ENCODE measurements at regions not wholly inside any gene's neighbourhood (a gene's known extent, or its start where the extent isn't known, plus 50 kb on each side); places are given as distances from the start of the nearest gene placed in this dataset.

DNA sequence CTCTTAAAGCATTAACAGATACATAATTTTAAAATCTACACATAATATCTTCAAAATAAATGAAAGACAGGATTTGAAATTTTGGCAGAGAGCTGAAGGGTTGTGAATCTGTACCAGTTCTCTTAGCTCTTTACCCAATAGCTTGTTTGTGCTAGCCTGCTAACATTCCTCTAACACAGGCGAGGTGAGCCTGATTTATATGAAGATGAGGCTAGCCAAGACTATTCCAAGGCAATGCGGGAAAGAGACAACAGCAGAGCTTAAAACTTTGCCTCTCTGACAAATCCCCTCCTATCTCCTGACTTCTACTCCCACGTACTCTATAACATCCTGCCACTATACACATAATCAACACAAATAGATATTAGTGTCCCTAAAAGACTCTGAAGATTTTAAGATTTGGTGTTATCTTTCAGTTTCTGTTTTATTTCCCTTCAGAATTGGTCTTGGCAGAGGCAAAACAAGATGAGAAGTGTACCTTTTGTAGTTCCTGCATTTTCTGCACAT lies 745.6 kb upstream of the ZNF608 start:
- Mint-ChIP-seq H3K9me3 (ENCODE audit: unreplicated experiment) (peaks cover 4% of the 10 kb centered on the region), H3K27ac (ENCODE audit: unreplicated experiment) (no peak overlapping the region), H3K27me3 (ENCODE audit: unreplicated experiment) (no peaks in the 10 kb centered on the region), H3K4me1 (ENCODE audit: low read depth, unreplicated experiment) (peaks cover 34% of the 10 kb centered on the region), H3K36me3 (ENCODE audit: unreplicated experiment) (no peaks in the 10 kb centered on the region), H3K4me3 (ENCODE audit: unreplicated experiment) (no peak overlapping the region)
- no peak for TF ChIP-seq CTCF (IDR thresholded peaks at IDR 0.05; ENCODE audit: partially characterized antibody, unreplicated experiment)
- DNase-seq: no peak

- Mint-ChIP-seq H3K27ac (ENCODE audit: unreplicated experiment) (no peak overlapping the region), H3K4me3 (ENCODE audit: unreplicated experiment) (no peak overlapping the region), H3K36me3 (ENCODE audit: unreplicated experiment) (no peaks in the 10 kb centered on the region), H3K27me3 (ENCODE audit: unreplicated experiment) (no peaks in the 10 kb centered on the region), H3K4me1 (ENCODE audit: low read depth, unreplicated experiment) (peaks cover 32% of the 10 kb centered on the region), H3K9me3 (ENCODE audit: unreplicated experiment) (no peaks in the 10 kb centered on the region)
- no peak for DNase-seq
- TF ChIP-seq CTCF (IDR thresholded peaks at IDR 0.05; ENCODE audit: partially characterized antibody, unreplicated experiment): no peak
Observed at GRCh38 chr5:125492977-125493376, 746.5 kb upstream of the ZNF608 start.

- Mint-ChIP-seq H3K4me3 (ENCODE audit: unreplicated experiment) (no peak overlapping the region), H3K27ac (ENCODE audit: unreplicated experiment) (no peak overlapping the region), H3K36me3 (ENCODE audit: unreplicated experiment) (no peaks in the 10 kb centered on the region), H3K9me3 (ENCODE audit: unreplicated experiment) (no peaks in the 10 kb centered on the region), H3K4me1 (ENCODE audit: low read depth, unreplicated experiment) (peaks cover 18% of the 10 kb centered on the region), H3K27me3 (ENCODE audit: unreplicated experiment) (no peaks in the 10 kb centered on the region)
- no peak for TF ChIP-seq CTCF (IDR thresholded peaks at IDR 0.05; ENCODE audit: partially characterized antibody, unreplicated experiment)
- DNase-seq: no peak
Observed at GRCh38 chr5:125496393-125496792, 750.0 kb upstream of the ZNF608 start.

- H3K27me3 Mint-ChIP-seq (ENCODE audit: unreplicated experiment): no peaks in the 10 kb centered on the region
- H3K36me3 Mint-ChIP-seq (ENCODE audit: unreplicated experiment): no peaks in the 10 kb centered on the region
- TF ChIP-seq CTCF (IDR thresholded peaks at IDR 0.05; ENCODE audit: partially characterized antibody, unreplicated experiment): no peak
- H3K4me3 Mint-ChIP-seq (ENCODE audit: unreplicated experiment): no peak overlapping the region
- H3K27ac Mint-ChIP-seq (ENCODE audit: unreplicated experiment): no peak overlapping the region
- no peak for DNase-seq
- no peaks in the 10 kb centered on the region for H3K9me3 Mint-ChIP-seq (ENCODE audit: unreplicated experiment)
- peaks cover 12% of the 10 kb centered on the region for H3K4me1 Mint-ChIP-seq (ENCODE audit: low read depth, unreplicated experiment)
Observed at GRCh38 chr5:125497651-125498050, 751.2 kb upstream of the ZNF608 start.

DNA sequence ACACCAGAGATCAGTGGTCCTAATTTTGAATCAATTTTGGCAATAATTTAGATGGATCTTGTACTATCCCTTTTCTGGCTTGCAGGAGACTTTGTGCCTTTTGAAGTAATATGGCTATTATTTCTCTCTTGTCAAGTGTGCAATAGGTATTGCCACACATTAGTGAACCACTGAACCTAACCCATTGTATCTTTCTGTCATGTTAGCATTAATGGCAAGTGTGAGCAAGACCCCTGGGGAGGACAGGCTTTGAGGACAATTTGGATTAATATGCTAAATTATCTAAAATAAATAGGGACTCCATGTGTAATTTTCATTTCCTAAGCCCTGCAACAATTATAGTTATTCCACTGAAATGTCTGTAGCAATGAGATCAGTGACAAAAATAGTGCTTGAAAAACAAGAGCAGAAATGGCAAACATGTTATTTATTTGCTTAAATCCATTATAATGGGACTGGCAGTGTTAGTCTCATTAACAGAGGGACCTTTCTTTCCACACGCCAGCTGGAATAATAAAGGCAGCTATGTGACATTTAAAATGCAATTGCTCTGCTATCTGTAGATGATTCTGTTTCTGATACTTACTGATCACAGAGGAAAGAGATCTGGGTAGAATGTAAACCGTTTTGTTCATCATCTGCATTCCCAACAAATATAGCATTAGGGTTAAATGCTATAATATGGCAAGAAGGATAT lies 753.3 kb upstream of the ZNF608 start:
- H3K27ac Mint-ChIP-seq (ENCODE audit: unreplicated experiment): no peak overlapping the region
- no peak overlapping the region for H3K4me3 Mint-ChIP-seq (ENCODE audit: unreplicated experiment)
- no peak for TF ChIP-seq CTCF (IDR thresholded peaks at IDR 0.05; ENCODE audit: partially characterized antibody, unreplicated experiment)
- peaks cover 8% of the 10 kb centered on the region for H3K4me1 Mint-ChIP-seq (ENCODE audit: low read depth, unreplicated experiment)
- no peak for DNase-seq
- no peaks in the 10 kb centered on the region for H3K9me3 Mint-ChIP-seq (ENCODE audit: unreplicated experiment)
- no peaks in the 10 kb centered on the region for H3K36me3 Mint-ChIP-seq (ENCODE audit: unreplicated experiment)
- no peaks in the 10 kb centered on the region for H3K27me3 Mint-ChIP-seq (ENCODE audit: unreplicated experiment)

Measured in glutamatergic neuron (in vitro differentiated cells).